Activated T-helper 17 cell treated with anti-CD3 and anti-CD28 coated beads, Interleukin-2, amount 50 U/mL, for 72 hours (primary cell): ENCODE measurements at regions not wholly inside any gene's neighbourhood (a gene's known extent, or its start where the extent isn't known, plus 50 kb on each side); places are given as distances from the start of the nearest gene placed in this dataset.

Source experiments
- ATAC-seq: fragments of 150-1000 bp; cut with Tn5 transposase; replicated peaks from 2 replicates; pipeline ENCODE4 v1.10.0; 2021; ENCODE audit warnings: mild to moderate bottlenecking, moderate library complexity
- H3K27ac Mint-ChIP-seq: one replicate; pipeline ENCODE4 v1.8.0; 2022; ENCODE audit warnings: mixed read lengths
- H3K27me3 Mint-ChIP-seq: one replicate; pipeline ENCODE4 v1.8.0; 2022; ENCODE audit warnings: mixed read lengths
- H3K36me3 Mint-ChIP-seq: one replicate; pipeline ENCODE4 v1.8.0; 2022; ENCODE audit warnings: low read depth, mild to moderate bottlenecking, mixed read lengths
- H3K4me1 Mint-ChIP-seq: one replicate; pipeline ENCODE4 v1.8.0; 2022; ENCODE audit warnings: mixed read lengths
- H3K4me3 Mint-ChIP-seq: one replicate; pipeline ENCODE4 v1.8.0; 2022; ENCODE audit warnings: mild to moderate bottlenecking, mixed read lengths
- H3K9me3 Mint-ChIP-seq: one replicate; pipeline ENCODE4 v1.8.0; 2022; ENCODE audit warnings: mixed read lengths

DNA sequence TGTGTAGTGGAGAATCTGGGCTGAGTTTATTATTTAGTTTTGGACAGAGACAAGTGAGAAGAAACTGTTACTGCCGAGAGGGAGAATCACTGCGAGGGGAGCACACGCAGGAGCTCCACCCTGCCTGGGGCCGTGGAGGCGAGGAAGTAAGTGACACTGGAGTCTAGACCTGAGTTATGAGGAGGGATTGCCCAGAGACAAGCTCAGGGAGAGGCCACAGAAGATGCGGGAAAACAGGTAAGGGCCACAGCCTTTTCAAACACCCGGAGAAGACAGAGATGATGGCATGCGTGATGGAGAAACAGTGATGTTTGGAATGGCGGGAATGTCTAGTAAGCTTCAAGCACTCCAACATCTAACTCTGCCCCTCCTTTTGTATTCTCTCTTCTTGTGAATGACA is 84.1 kb downstream of the TNFSF11 start:
- no peaks in the 10 kb centered on the region for H3K9me3 Mint-ChIP-seq
- no peak overlapping the region for H3K4me3 Mint-ChIP-seq
- H3K27ac Mint-ChIP-seq: no peak overlapping the region
- H3K4me1 Mint-ChIP-seq: no peaks in the 10 kb centered on the region
- peaks cover 60% of the 10 kb centered on the region for H3K27me3 Mint-ChIP-seq
- no peaks in the 10 kb centered on the region for H3K36me3 Mint-ChIP-seq
- ATAC-seq: no peak

DNA sequence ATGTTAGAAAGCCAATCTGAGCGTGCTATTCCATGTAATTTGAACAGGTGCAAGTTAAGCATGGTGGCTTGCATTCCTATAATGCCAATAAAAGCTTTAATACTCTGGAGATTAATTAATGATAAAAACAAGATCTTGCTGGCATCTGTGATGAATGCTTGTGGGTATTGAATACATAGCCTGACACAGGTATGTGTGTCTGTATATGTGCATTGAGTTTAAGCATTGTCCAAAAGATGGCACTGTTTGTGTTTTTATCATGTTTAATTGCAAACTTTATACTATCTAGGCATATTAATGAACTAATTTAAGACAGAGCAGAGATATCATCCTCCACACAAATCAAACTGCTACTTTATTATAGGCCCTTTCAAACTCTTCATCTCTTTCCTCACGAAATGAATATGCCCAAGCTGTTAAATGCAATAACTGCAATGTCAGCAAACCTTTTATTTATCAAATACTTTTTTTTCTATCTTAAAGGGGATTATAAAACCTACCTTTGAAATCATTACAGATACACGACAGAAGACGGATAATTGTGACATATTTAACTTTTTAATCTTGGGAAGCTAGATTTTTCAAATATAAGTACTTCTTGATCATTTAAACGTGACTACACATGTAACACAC is 86.5 kb downstream of the TNFSF11 start:
- Mint-ChIP-seq H3K27me3 (peaks cover 54% of the 10 kb centered on the region), H3K4me1 (no peaks in the 10 kb centered on the region), H3K27ac (no peak overlapping the region), H3K9me3 (peaks cover 3% of the 10 kb centered on the region), H3K36me3 (no peaks in the 10 kb centered on the region), H3K4me3 (no peak overlapping the region)
- ATAC-seq: no peak

DNA sequence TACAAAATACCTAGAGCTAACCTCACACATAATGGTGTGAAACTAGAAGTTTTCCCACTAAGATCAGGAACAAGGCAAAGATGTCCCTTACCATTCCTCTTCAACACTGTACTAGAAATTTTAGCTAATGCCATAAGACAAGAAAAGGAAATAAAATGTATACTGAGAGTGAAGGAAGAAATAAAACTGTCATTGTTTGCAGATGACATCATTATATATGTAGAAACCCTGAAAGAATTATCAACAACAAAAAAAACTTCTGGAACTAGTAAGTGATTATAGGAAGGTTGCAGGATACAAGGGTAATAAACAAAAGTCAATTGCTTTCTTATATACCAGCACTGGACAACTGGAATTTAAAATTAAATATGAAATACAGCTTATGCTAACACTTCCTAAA is 93.7 kb downstream of the TNFSF11 start:
- Mint-ChIP-seq H3K4me3 (no peak overlapping the region), H3K27ac (no peak overlapping the region), H3K27me3 (peaks cover 13% of the 10 kb centered on the region), H3K36me3 (no peaks in the 10 kb centered on the region), H3K4me1 (no peaks in the 10 kb centered on the region), H3K9me3 (peaks cover 15% of the 10 kb centered on the region)
- no peak for ATAC-seq

DNA sequence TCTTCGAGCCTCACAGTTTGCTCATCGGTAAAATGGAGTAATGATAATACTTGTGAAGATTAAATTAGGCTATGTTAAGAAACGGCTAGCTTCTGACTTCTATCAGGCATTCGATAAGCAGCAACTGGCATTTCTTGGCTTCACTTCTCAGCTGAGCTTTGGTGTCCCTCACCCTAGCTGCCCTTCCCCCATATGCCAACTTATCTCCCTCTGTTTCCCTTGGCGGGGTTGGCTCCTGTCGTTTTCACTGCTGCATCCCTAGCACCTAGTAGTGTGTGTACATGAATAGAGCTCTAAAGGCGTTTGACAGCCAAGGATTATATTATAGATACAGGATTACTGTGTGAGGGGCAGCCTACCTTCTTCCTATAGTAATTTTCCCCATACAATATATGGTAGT is 97.5 kb downstream of the TNFSF11 start:
- no peaks in the 10 kb centered on the region for H3K36me3 Mint-ChIP-seq
- H3K9me3 Mint-ChIP-seq: peaks cover 8% of the 10 kb centered on the region
- H3K4me3 Mint-ChIP-seq: no peak overlapping the region
- no peak overlapping the region for H3K27ac Mint-ChIP-seq
- H3K4me1 Mint-ChIP-seq: no peaks in the 10 kb centered on the region
- peaks cover 7% of the 10 kb centered on the region for H3K27me3 Mint-ChIP-seq
- ATAC-seq: no peak

DNA sequence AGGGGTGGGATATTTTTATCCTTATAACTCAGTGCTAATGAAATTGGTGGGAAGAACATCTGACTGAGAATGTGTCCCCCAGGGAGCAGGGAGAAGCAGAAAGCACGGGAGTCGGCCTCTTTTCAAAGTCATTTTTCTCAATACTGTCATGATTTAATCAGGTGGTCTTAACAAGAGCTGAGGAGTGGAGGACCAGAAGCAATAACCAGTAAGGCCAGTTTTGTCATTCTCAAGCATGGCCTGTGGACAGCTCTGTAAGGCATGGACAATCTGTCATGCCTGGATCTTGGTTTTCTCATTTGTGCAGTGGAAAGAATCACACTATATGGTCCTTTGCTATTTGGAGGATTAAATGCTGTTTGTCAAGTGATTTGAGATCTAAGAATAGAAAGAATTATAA is 99.7 kb downstream of the TNFSF11 start:
- H3K27ac Mint-ChIP-seq: no peak overlapping the region
- no peaks in the 10 kb centered on the region for H3K9me3 Mint-ChIP-seq
- ATAC-seq: no peak
- no peak overlapping the region for H3K4me3 Mint-ChIP-seq
- no peaks in the 10 kb centered on the region for H3K4me1 Mint-ChIP-seq
- peaks cover 4% of the 10 kb centered on the region for H3K27me3 Mint-ChIP-seq
- H3K36me3 Mint-ChIP-seq: no peaks in the 10 kb centered on the region

DNA sequence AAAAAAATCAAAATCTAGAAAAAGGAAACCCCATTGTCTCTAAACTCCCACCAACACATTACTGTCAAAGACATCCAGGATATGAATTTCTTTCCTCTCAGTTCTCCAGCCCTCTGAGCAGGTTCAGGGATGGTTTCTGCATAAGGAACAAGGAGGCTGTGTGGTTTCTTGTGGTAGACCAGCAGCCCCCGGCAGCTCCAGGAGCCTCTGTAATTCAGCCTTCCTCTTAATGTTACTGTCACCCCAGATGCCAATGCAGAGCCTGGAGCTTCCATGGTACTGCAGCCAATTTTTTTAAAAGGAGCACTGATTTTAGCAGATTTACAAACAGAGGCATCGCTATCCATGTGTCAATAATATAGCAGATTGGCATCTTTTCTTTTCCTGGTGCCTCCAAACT is 100.6 kb upstream of the FAM216B start:
- no peaks in the 10 kb centered on the region for H3K4me1 Mint-ChIP-seq
- H3K9me3 Mint-ChIP-seq: no peaks in the 10 kb centered on the region
- H3K4me3 Mint-ChIP-seq: no peak overlapping the region

DNA sequence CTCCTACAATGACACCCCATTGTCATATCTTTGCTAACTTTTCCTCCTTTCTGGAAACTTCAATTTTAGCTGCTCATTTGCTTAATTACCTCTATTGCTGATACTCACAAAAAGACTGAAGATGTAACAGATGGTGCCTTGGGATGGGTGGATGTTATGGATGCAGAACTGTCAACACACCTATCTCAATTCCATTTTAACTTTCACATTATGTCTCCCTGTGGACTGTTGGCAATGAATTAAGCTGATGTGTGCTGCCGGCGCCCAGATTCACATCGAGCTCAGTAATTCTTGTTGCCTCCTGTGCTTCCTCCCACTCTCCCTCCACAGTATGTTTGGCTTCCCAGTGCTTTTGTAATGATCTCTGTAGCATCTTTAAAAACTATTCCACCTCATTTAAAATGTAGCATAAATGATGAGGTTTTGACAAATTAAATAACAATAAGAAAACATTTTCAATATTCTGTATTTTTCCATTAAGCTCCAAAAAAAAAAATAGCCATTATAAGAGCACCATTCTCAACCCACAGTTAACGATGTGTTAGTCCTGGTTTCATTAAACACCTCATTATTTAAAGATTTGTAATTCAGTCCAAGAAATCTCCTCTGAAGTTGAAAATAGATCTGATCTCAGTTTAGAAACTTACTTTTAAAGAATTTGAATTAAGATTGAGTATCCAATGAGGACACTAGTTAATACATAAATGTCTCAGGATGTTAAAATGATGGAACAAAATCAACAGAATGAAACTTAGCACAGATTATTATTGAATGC is 99.9 kb upstream of the FAM216B start:
- Mint-ChIP-seq H3K27me3 (peaks cover 23% of the 10 kb centered on the region), H3K4me3 (no peak overlapping the region), H3K27ac (no peak overlapping the region), H3K9me3 (no peaks in the 10 kb centered on the region), H3K4me1 (no peaks in the 10 kb centered on the region), H3K36me3 (no peaks in the 10 kb centered on the region)
- no peak for ATAC-seq

More for the DNA sequence above, 100.6 kb upstream of the FAM216B start:
- peaks cover 23% of the 10 kb centered on the region for H3K27me3 Mint-ChIP-seq
- ATAC-seq: no peak
- H3K27ac Mint-ChIP-seq: no peak overlapping the region
- no peaks in the 10 kb centered on the region for H3K36me3 Mint-ChIP-seq

DNA sequence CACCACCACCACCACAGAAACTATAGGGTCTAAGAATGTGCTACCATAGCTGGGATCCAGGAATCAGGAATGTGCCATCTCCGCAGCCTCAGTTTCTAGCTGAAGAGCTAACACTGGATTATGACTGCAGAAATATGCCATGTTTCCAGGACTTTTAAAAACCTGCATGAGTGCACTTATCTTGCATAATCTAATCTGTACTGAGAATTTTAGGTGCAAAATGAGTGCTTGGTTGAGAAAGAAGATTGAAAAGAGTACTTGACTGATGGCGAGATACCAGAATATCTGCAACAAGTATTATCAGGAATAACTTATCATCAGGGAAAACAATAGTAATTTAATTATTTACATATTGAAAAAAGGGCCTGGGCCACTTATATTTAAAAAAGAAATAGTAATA is 97.2 kb upstream of the FAM216B start:
- H3K36me3 Mint-ChIP-seq: no peaks in the 10 kb centered on the region
- H3K9me3 Mint-ChIP-seq: peaks cover 5% of the 10 kb centered on the region
- H3K27me3 Mint-ChIP-seq: peaks cover 20% of the 10 kb centered on the region
- ATAC-seq: no peak
- no peak overlapping the region for H3K27ac Mint-ChIP-seq
- no peak overlapping the region for H3K4me3 Mint-ChIP-seq
- no peaks in the 10 kb centered on the region for H3K4me1 Mint-ChIP-seq

DNA sequence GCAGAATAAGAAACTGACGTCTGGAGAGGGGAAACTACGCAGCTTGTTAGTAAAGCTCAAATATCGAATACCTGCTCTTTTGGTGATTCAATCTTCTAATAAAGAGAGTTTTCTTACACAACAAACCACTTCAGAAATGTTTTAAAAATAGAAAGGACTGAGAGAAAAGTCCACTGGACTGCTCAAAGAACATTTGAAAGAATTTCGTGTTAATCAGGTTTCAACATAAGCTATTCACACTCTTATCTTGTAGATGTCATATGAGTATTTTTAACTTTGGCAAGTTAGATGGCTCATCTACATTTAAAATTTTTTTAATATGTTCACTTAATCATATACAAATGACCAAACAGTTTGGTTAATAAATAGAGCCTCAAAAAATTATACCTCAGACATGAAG is 95.6 kb upstream of the FAM216B start:
- Mint-ChIP-seq H3K27ac (no peak overlapping the region), H3K36me3 (no peaks in the 10 kb centered on the region), H3K4me1 (no peaks in the 10 kb centered on the region), H3K27me3 (peaks cover 17% of the 10 kb centered on the region), H3K9me3 (peaks cover 5% of the 10 kb centered on the region), H3K4me3 (no peak overlapping the region)
- no peak for ATAC-seq

DNA sequence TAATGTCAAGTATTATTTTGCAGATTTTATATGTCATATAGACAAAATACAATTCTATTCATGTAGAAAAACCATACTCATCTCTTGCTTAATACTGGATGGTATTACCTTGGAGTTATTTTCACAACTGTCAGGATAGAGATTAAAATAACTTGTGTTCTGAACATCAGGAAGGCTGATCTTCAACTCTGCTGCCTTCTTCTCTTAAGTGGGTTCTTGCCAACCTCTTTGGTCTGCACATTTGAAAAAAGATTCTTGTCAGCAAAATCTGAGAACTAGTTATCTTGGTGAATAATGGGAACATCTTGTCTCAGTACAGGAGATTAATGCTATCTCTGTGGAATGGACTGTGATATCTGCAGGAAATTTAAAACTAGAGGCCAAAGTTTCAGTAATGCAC is 95.2 kb upstream of the FAM216B start:
- Mint-ChIP-seq H3K4me1 (no peaks in the 10 kb centered on the region), H3K36me3 (no peaks in the 10 kb centered on the region), H3K27ac (no peak overlapping the region), H3K9me3 (peaks cover 5% of the 10 kb centered on the region), H3K27me3 (peaks cover 15% of the 10 kb centered on the region), H3K4me3 (no peak overlapping the region)
- ATAC-seq: no peak

DNA sequence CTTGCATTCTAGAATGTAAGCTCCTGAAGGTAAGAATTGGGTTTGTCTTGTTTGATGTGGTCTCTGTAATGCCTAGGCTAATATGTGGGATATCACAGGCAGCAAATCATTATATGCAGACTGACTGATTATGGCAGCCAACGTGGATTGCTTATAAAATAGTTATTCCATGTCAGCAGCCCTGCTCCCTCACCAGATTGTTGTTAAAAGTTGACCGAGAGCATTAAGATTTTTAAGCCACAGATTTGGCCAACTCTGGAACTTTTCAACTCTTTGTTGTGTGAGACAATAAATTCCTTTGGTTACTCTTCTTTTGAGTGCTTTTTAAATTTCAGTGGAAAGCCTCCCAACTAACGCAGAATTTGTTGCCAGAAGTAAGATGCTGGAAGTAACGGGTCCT is 92.6 kb upstream of the FAM216B start:
- no peak for ATAC-seq
- H3K36me3 Mint-ChIP-seq: no peaks in the 10 kb centered on the region
- no peak overlapping the region for H3K4me3 Mint-ChIP-seq
- no peak overlapping the region for H3K27ac Mint-ChIP-seq
- H3K27me3 Mint-ChIP-seq: peaks cover 11% of the 10 kb centered on the region
- no peaks in the 10 kb centered on the region for H3K4me1 Mint-ChIP-seq
- H3K9me3 Mint-ChIP-seq: peaks cover 5% of the 10 kb centered on the region

DNA sequence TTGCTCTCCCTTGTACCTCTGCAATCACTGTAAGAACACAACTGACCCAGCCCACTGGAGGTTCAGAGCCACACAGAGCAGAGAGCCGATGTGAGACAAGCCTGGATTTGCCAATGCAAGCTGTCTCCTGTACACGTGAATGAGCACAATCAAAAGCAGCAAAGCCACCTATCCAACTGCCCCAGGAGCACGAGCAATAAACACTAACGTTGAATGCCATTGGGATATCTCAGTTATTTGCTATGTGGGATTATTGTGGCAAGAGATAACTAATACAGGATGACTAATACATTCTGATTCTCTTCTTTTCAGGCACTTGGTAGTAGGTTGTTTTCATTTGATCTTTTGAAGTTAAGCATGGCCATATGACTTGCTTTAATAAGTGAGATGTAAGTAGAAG is 85.2 kb upstream of the FAM216B start:
- no peak for ATAC-seq
- peaks cover 4% of the 10 kb centered on the region for H3K9me3 Mint-ChIP-seq
- H3K27ac Mint-ChIP-seq: no peak overlapping the region
- H3K36me3 Mint-ChIP-seq: no peaks in the 10 kb centered on the region
- no peaks in the 10 kb centered on the region for H3K4me1 Mint-ChIP-seq
- no peak overlapping the region for H3K4me3 Mint-ChIP-seq
- H3K27me3 Mint-ChIP-seq: peaks cover 38% of the 10 kb centered on the region

DNA sequence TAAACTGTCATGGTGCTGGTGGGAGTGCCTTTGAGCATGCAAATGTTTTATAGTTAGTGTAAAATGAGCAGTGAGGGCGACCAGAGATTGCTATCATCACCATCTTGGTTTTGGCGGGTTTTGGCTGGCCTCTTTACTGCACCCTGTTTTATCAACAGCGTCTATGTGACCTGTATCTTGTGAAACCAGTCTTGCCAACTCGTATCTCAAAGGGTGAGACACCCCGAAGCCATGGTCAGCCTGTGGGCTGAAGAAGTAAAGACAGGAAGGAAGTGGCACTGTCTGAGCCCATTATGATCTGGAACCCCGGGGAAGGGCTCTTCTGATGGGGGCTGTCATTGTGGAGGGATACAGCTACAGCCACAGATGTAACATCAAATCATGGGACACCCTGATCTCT is 81.5 kb upstream of the FAM216B start:
- Mint-ChIP-seq H3K27ac (no peak overlapping the region), H3K4me1 (no peaks in the 10 kb centered on the region), H3K27me3 (peaks cover 31% of the 10 kb centered on the region), H3K4me3 (no peak overlapping the region), H3K36me3 (no peaks in the 10 kb centered on the region), H3K9me3 (no peaks in the 10 kb centered on the region)
- no peak for ATAC-seq

DNA sequence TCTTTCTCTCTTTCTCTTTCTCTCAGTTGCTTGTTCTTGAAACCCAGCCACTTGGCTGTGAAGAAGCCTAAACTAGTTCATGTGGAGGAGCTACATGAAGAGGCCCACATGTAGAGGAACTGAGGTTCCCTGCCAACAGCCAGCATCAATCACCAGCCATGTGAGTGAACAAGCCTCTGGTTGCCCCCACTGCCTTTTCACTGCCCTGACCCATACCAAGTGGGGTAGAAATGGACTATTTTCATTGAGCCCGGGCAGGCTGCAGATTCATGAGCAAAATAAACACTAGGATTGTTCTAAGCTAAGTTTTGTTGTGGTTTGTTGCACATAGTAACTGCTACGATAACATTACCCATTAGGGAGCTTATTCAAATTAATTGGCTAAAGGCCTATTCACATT is 78.7 kb upstream of the FAM216B start:
- Mint-ChIP-seq H3K27ac (no peak overlapping the region), H3K4me1 (no peaks in the 10 kb centered on the region), H3K36me3 (no peaks in the 10 kb centered on the region), H3K27me3 (peaks cover 33% of the 10 kb centered on the region), H3K4me3 (no peak overlapping the region), H3K9me3 (no peaks in the 10 kb centered on the region)
- ATAC-seq: no peak

DNA sequence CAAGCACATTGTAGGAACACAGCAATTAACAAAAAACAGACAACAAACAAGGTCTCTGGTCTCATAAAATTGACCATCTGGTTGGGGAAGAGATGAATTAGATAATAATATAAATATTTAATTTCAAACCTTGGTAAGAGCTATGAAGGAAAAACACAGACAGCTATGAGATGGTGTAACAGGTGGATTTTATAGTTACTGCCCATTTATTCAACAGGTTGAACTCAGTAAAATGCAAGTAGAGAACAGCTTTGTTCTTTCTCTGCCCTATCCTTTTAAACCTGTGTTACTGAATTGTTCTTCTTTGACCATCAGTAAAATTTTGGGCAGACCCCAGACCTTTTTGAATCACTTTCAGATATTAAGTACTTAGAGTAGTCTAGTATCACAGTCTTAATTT is 77.6 kb upstream of the FAM216B start:
- H3K9me3 Mint-ChIP-seq: no peaks in the 10 kb centered on the region
- H3K27me3 Mint-ChIP-seq: peaks cover 30% of the 10 kb centered on the region
- no peaks in the 10 kb centered on the region for H3K36me3 Mint-ChIP-seq
- no peaks in the 10 kb centered on the region for H3K4me1 Mint-ChIP-seq
- no peak overlapping the region for H3K4me3 Mint-ChIP-seq
- H3K27ac Mint-ChIP-seq: no peak overlapping the region
- no peak for ATAC-seq
